IMR-90 (cell line): ENCODE measurements at regions not wholly inside any gene's neighbourhood (a gene's known extent, or its start where the extent isn't known, plus 50 kb on each side); places are given as distances from the start of the nearest gene placed in this dataset.
A peak's percentile ranks its signal among the peaks of the same experiment; 100 is the strongest.

Experiments
- ATAC-seq: fragments of 200-7000 bp; cut with Tn5 transposase; 2 replicates; pipeline ENCODE4 v1.9.1; 2020; ENCODE audit warnings: low read depth, mild to moderate bottlenecking, moderate library complexity
- BruUV-seq: library from RNA; stranded (reverse); fragments of 400-500 nt; replicated peaks from 2 replicates; lab custom pipeline; 2021; lab: Mats Ljungman, UMichigan
- CTCF ChIA-PET: fragments of 300-600 bp; formaldehyde crosslinking; extraction: SDS; loops from one replicate; lab custom pipeline; 2021; ENCODE audit warnings: antibody characterized with exemption; lab: Yijun Ruan, JAX
- POLR2A ChIA-PET: fragments of 300-600 bp; sonication (Branson Sonifier 250); formaldehyde crosslinking; loops from one replicate; lab custom pipeline; 2022; ENCODE audit warnings: antibody characterized with exemption; ENCODE audit not compliant: unreplicated experiment; lab: Charles Lee
- DNase-seq: peaks from one replicate; pipeline ENCODE4 v3.0.0; 2013
- H2AFZ ChIP-seq: replicated peaks from 2 replicates; pipeline ENCODE3; 2013; ENCODE audit warnings: low read length, mild to moderate bottlenecking; ENCODE audit not compliant: poor library complexity
- H2AK5ac ChIP-seq: 2 replicates; pipeline ENCODE4 v1.6.1; 2013; ENCODE audit warnings: low read depth, low read length, inconsistent platforms
- H2AK9ac ChIP-seq: replicated peaks from 2 replicates; pipeline ENCODE3; 2013; ENCODE audit warnings: mild to moderate bottlenecking, low read depth, low read length, moderate library complexity; ENCODE audit not compliant: poor library complexity
- H2BK120ac ChIP-seq: 2 replicates; pipeline ENCODE4 v1.6.1; 2013; ENCODE audit warnings: low read depth, low read length, inconsistent platforms
- H2BK15ac ChIP-seq: 3 replicates; pipeline ENCODE4 v1.6.1; 2013; ENCODE audit warnings: low read depth, low read length, inconsistent platforms
- H2BK20ac ChIP-seq: 2 replicates; pipeline ENCODE4 v1.6.1; 2013; ENCODE audit warnings: low read depth, mild to moderate bottlenecking, inconsistent platforms, low read length, moderate library complexity
- H2BK5ac ChIP-seq: 2 replicates; pipeline ENCODE4 v1.6.1; 2013; ENCODE audit warnings: mild to moderate bottlenecking, low read depth, low read length, inconsistent platforms; ENCODE audit not compliant: poor library complexity, severe bottlenecking
- H3K14ac ChIP-seq: replicated peaks from 2 replicates; pipeline ENCODE4 v1.6.1; 2013; ENCODE audit warnings: low read depth, low read length, inconsistent platforms
- H3K18ac ChIP-seq: 2 replicates; pipeline ENCODE4 v1.6.1; 2013; ENCODE audit warnings: low read depth, low read length, control low read depth
- H3K23ac ChIP-seq: 2 replicates; pipeline ENCODE4 v1.6.1; 2013; ENCODE audit warnings: low read depth, low read length, inconsistent platforms
- H3K27ac ChIP-seq: 2 replicates; pipeline ENCODE4 v1.5.1; 2013; ENCODE audit warnings: mild to moderate bottlenecking, control low read depth, low read length; ENCODE audit not compliant: insufficient read depth
- H3K27me3 ChIP-seq: 2 replicates; pipeline ENCODE4 v1.6.1; 2013; ENCODE audit warnings: low read length; ENCODE audit not compliant: control insufficient read depth, insufficient read depth
- H3K36me3 ChIP-seq: 2 replicates; pipeline ENCODE4 v1.6.1; 2013; ENCODE audit warnings: low read length, mixed read lengths; ENCODE audit not compliant: control insufficient read depth, insufficient read depth
- H3K4ac ChIP-seq: 2 replicates; pipeline ENCODE4 v1.6.1; 2013; ENCODE audit warnings: low read depth, low read length, inconsistent platforms
- H3K4me1 ChIP-seq: 2 replicates; pipeline ENCODE4 v1.6.1; 2013; ENCODE audit warnings: low read length, mixed read lengths; ENCODE audit not compliant: control insufficient read depth, insufficient read depth
- H3K4me2 ChIP-seq: 2 replicates; pipeline ENCODE4 v1.6.1; 2013; ENCODE audit warnings: low read depth, mild to moderate bottlenecking, control low read depth, low read length, moderate library complexity
- H3K4me3 ChIP-seq: 2 replicates; pipeline ENCODE4 v1.5.1; 2013; ENCODE audit warnings: low read depth, mild to moderate bottlenecking, control low read depth, low read length, moderate library complexity; ENCODE audit not compliant: insufficient read depth
- H3K56ac ChIP-seq: 2 replicates; pipeline ENCODE4 v1.6.1; 2013; ENCODE audit warnings: low read length, inconsistent platforms; ENCODE audit not compliant: insufficient read depth; ENCODE audit errors: extremely low read depth
- H3K79me1 ChIP-seq, 2 experiments: 2 replicates each; pipeline ENCODE4 v1.6.1; 2013; ENCODE audit warnings: low read length in 2 of 2, inconsistent platforms in 1 of 2, low read depth in 1 of 2
- H3K9ac ChIP-seq: 2 replicates; pipeline ENCODE4 v1.6.1; 2013; ENCODE audit warnings: low read depth, low read length, control low read depth
- H3K9me1 ChIP-seq: 2 replicates; pipeline ENCODE4 v1.6.1; 2013; ENCODE audit warnings: low read length, inconsistent platforms; ENCODE audit not compliant: insufficient read depth
- H3K9me3 ChIP-seq: 2 replicates; pipeline ENCODE4 v1.6.1; 2013; ENCODE audit warnings: low read length; ENCODE audit not compliant: control insufficient read depth, insufficient read depth
- H4K20me1 ChIP-seq: 2 replicates; pipeline ENCODE4 v1.6.1; 2013; ENCODE audit warnings: low read length, inconsistent platforms; ENCODE audit not compliant: insufficient read depth
- H4K5ac ChIP-seq: 2 replicates; pipeline ENCODE4 v1.6.1; 2013; ENCODE audit warnings: mild to moderate bottlenecking, low read depth, low read length, control low read depth
- H4K8ac ChIP-seq, 2 experiments: 2 replicates each; pipeline ENCODE4 v1.6.1; 2013; ENCODE audit warnings: low read depth in 2 of 2, low read length in 2 of 2, control low read depth in 1 of 2, inconsistent platforms in 1 of 2
- H4K91ac ChIP-seq: 2 replicates; pipeline ENCODE4 v1.6.1; 2013; ENCODE audit warnings: low read depth, low read length, inconsistent platforms; ENCODE audit not compliant: insufficient read depth
- CTCF ChIP-seq: conservative IDR thresholded peaks from 2 replicates; pipeline ENCODE4 v1.5.1; 2012; ENCODE audit warnings: mild to moderate bottlenecking, low read depth, low read length, improper control_type of control experiment
- FOS ChIP-seq: fragments of 150-350 bp; IDR thresholded peaks from 2 replicates; pipeline ENCODE4 v1.6.1; 2016; ENCODE audit warnings: low read depth, low read length
- MAFK ChIP-seq: IDR thresholded peaks from 2 replicates; pipeline ENCODE4 v1.6.1; 2012; ENCODE audit warnings: low read depth, low read length, improper control_type of control experiment
- MAZ ChIP-seq: IDR thresholded peaks from 2 replicates; pipeline ENCODE4 v1.6.1; 2012; ENCODE audit warnings: low read depth, mild to moderate bottlenecking, low read length, improper control_type of control experiment, moderate library complexity, borderline replicate concordance
- NFE2L2 ChIP-seq: fragments of 150-350 bp; IDR thresholded peaks from 2 replicates; pipeline ENCODE4 v1.6.1; 2016; ENCODE audit warnings: low read depth, mild to moderate bottlenecking, low read length
- RAD21 ChIP-seq: IDR thresholded peaks from 2 replicates; pipeline ENCODE4 v1.6.1; 2012; ENCODE audit warnings: low read length, improper control_type of control experiment
- RCOR1 ChIP-seq: IDR thresholded peaks from 2 replicates; pipeline ENCODE4 v1.6.1; 2012; ENCODE audit warnings: mild to moderate bottlenecking, low read length, improper control_type of control experiment; ENCODE audit not compliant: insufficient replicate concordance
- USF2 ChIP-seq: fragments of 150-350 bp; IDR thresholded peaks from 2 replicates; pipeline ENCODE4 v1.6.1; 2017; ENCODE audit warnings: mild to moderate bottlenecking, antibody characterized with exemption, low read length, low read depth
- WGBS, 2 experiments: methylation state at CpG; one replicate each; pipeline versions ENCODE4 v1.1.5 to v1.1.7; 2013; ENCODE audit warnings: missing lambda C conversion rate in 2 of 2; ENCODE audit not compliant: insufficient read length in 1 of 2; ENCODE audit errors: extremely low coverage in 2 of 2; 5-methylcytosine and 5-hydroxymethylcytosine counted together
- dilution Hi-C: fragments of 300-500 bp; cut with HindIII; formaldehyde crosslinking; loops from one replicate; pipeline ENCODE4 v1.14.3; 2018; ENCODE audit warnings: low sequenced_read_pairs; ENCODE audit not compliant: unreplicated experiment
- in situ Hi-C: fragments of 300-500 bp; cut with MboI; formaldehyde crosslinking; loops from 3 replicates; pipeline ENCODE4 v1.14.3; 2019; ENCODE audit warnings: low sequenced_read_pairs, inconsistent platforms, mixed read lengths
- intact Hi-C: fragments of 100-400 bp; cut with micrococcal nuclease; formaldehyde crosslinking; loops from 2 replicates; pipeline ENCODE4 v1.10.0; 2022

- H2AK9ac ChIP-seq, result no peak overlapping the region
- H2BK15ac ChIP-seq, result no peak overlapping the region
- H3K9me3 ChIP-seq, result no peaks in the 10 kb centered on the region
- H3K4me2 ChIP-seq, result peak overlapping the region; percentile 70
- POLR2A ChIA-PET, result no interaction called here
- peaks cover 4% of the 10 kb centered on the region for H3K4me1 ChIP-seq
- no peak overlapping the region for H3K9ac ChIP-seq
- no peak overlapping the region for H2BK20ac ChIP-seq
- H2BK120ac ChIP-seq, result peak overlapping the region; percentile 49; the same call in 1 of the 2 replicates
- H2AK5ac ChIP-seq, result no peak overlapping the region
- H2AFZ ChIP-seq, result peak overlapping the region; percentile 66
- intact Hi-C loops, result no loop called here
- no peaks in the 10 kb centered on the region for H3K36me3 ChIP-seq
- no peak overlapping the region for H3K23ac ChIP-seq
- H4K20me1 ChIP-seq, result no peaks in the 10 kb centered on the region; the same call in 1 of the 2 replicates
- in situ Hi-C loops, result no loop called here
- H2BK5ac ChIP-seq, result no peak overlapping the region
- CTCF ChIA-PET, result no interaction called here
- H3K4ac ChIP-seq, result peak overlapping the region; percentile 2; the same call in 1 of the 2 replicates
- ATAC-seq (peak; percentile 95), DNase-seq (peak; percentile 86)
- H4K91ac ChIP-seq, result no peak overlapping the region
- no peak overlapping the region for H3K56ac ChIP-seq
- peak overlapping the region; percentile 57 for H3K18ac ChIP-seq
- H3K27ac ChIP-seq, result peak overlapping the region; percentile 2; the same call in 1 of the 2 replicates
- H4K5ac ChIP-seq, result peak overlapping the region; percentile 42; the same call in 1 of the 2 replicates
- H3K14ac ChIP-seq, result no peak overlapping the region
- dilution Hi-C loops, result no loop called here
- peaks cover 8% of the 10 kb centered on the region for H3K27me3 ChIP-seq
- no peak overlapping the region for H3K4me3 ChIP-seq
- BruUV-seq, result no TSS peak
- TF ChIP-seq FOS (peak; percentile 30; the same call in 1 of the 2 replicates), USF2 (no peak), MAZ (no peak), NFE2L2 (no peak), CTCF (peak; percentile 31; the same call in 1 of the 2 replicates), RCOR1 (no peak), MAFK (no peak), RAD21 (no peak)
- H4K8ac ChIP-seq, result no peak overlapping the region
- WGBS, 2 experiments, result 37% methylated on average over 6 of the region's 12 CpGs; no CpG with 5 or more reads in 1 of the 2 experiments
- peaks cover 3% of the 10 kb centered on the region; the same call in 1 of the 2 replicates for H3K9me1 ChIP-seq
- no peaks in the 10 kb centered on the region for H3K79me1 ChIP-seq
These were observed 279.4 kb downstream of the CD83 start for GRCh38 chr6:14396826-14397517.
